ENCODE measurements at regions not wholly inside any gene's neighbourhood (a gene's known extent, or its start where the extent isn't known, plus 50 kb on each side); places are given as distances from the start of the nearest gene placed in this dataset.

DNA sequence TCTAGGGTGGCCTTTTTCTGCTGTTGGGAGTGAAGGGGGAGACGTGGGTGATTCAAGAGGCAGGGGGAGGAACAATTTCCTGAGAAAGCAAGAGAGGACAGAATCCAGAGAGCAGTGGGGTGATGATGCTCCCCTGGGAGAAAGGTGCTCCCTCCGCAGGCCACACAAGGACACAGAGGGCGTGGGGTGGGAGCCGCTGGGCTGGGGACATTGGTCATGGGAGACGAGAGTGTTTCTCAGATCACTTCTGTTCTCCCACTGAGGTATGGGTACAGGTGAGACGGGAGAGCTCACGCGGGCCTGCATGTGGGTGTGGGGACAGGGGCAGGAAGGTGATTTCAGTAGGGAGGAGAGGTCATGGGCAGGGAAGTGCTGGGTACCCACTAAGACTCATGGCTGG lies 259.5 kb upstream of the CTBP2 start:
- Histone ChIP-seq H3K27ac (no peak overlapping the region), H3K4me1 (peaks cover 0 to 5% (median 0%) of the 10 kb centered on the region in 4 donors), H3K4me3 (no peak overlapping the region), H3K9me3 (no peaks in the 10 kb centered on the region), H3K36me3 (no peaks in the 10 kb centered on the region), H3K27me3 (no peaks in the 10 kb centered on the region)
- TF ChIP-seq EP300 (IDR thresholded peaks at IDR 0.05; ENCODE audit: low read depth) (no peak), POLR2A (IDR thresholded peaks at IDR 0.05) (no peak), POLR2AphosphoS5 (IDR thresholded peaks at IDR 0.05) (no peak)
- TF ChIP-seq, protein P1, sequence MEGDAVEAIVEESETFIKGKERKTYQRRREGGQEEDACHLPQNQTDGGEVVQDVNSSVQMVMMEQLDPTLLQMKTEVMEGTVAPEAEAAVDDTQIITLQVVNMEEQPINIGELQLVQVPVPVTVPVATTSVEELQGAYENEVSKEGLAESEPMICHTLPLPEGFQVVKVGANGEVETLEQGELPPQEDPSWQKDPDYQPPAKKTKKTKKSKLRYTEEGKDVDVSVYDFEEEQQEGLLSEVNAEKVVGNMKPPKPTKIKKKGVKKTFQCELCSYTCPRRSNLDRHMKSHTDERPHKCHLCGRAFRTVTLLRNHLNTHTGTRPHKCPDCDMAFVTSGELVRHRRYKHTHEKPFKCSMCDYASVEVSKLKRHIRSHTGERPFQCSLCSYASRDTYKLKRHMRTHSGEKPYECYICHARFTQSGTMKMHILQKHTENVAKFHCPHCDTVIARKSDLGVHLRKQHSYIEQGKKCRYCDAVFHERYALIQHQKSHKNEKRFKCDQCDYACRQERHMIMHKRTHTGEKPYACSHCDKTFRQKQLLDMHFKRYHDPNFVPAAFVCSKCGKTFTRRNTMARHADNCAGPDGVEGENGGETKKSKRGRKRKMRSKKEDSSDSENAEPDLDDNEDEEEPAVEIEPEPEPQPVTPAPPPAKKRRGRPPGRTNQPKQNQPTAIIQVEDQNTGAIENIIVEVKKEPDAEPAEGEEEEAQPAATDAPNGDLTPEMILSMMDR (IDR thresholded peaks at IDR 0.05): no peak
- DNase-seq: no peak
- in situ Hi-C loops (cut with MboI; ENCODE audit: low pct_ligation_motif_present in 1 of 4, low pct_unique_long_range_greater_than_20kb in 1 of 4, low sequenced_read_pairs in 3 of 4): no loop called here
- intact Hi-C loops (cut with DNase I; ENCODE audit: low total_unique reads): no loop called here
- WGBS, 2 donors (ENCODE audit: low coverage in 1 of 2): 89 to 90% methylated on average over 5 to 8 of the region's 8 CpGs

GRCh38 chr10:125419146-125419545 lies 258.8 kb upstream of the CTBP2 start:
- no peak for DNase-seq
- no peak overlapping the region for H3K4me3 ChIP-seq
- H3K27ac ChIP-seq: no peak overlapping the region
- H3K36me3 ChIP-seq: no peaks in the 10 kb centered on the region
- intact Hi-C loops (cut with DNase I; ENCODE audit: low total_unique reads) (no loop called here), in situ Hi-C loops (cut with MboI; ENCODE audit: low pct_ligation_motif_present in 1 of 4, low pct_unique_long_range_greater_than_20kb in 1 of 4, low sequenced_read_pairs in 3 of 4) (no loop called here)
- peaks cover 4% of the 10 kb centered on the region for H3K27me3 ChIP-seq
- no peaks in the 10 kb centered on the region for H3K9me3 ChIP-seq
- TF ChIP-seq POLR2A (IDR thresholded peaks at IDR 0.05) (no peak), EP300 (IDR thresholded peaks at IDR 0.05; ENCODE audit: low read depth) (no peak), POLR2AphosphoS5 (IDR thresholded peaks at IDR 0.05) (no peak)
- TF ChIP-seq, protein P1 (IDR thresholded peaks at IDR 0.05): no peak
- 70 to 81% methylated on average over 2 to 8 of the region's 8 CpGs for WGBS, 2 donors (ENCODE audit: low coverage in 1 of 2)
- H3K4me1 ChIP-seq: peaks cover 0 to 11% (median 0%) of the 10 kb centered on the region in 4 donors

- 52% methylated on average over 6 of the region's 6 CpGs; no CpG with 5 or more reads in 1 of the 2 donors for WGBS, 2 donors (ENCODE audit: low coverage in 1 of 2)
- Histone ChIP-seq H3K4me3 (no peak overlapping the region), H3K4me1 (peaks cover 0 to 11% (median 0%) of the 10 kb centered on the region in 4 donors), H3K27me3 (peaks cover 4% of the 10 kb centered on the region), H3K36me3 (no peaks in the 10 kb centered on the region), H3K9me3 (no peaks in the 10 kb centered on the region), H3K27ac (no peak overlapping the region)
- intact Hi-C loops (cut with DNase I; ENCODE audit: low total_unique reads): no loop called here
- TF ChIP-seq POLR2AphosphoS5 (IDR thresholded peaks at IDR 0.05) (no peak), POLR2A (IDR thresholded peaks at IDR 0.05) (no peak), EP300 (IDR thresholded peaks at IDR 0.05; ENCODE audit: low read depth) (no peak)
- TF ChIP-seq, protein P1 (IDR thresholded peaks at IDR 0.05): no peak
- in situ Hi-C loops (cut with MboI; ENCODE audit: low pct_ligation_motif_present in 1 of 4, low pct_unique_long_range_greater_than_20kb in 1 of 4, low sequenced_read_pairs in 3 of 4): no loop called here
- no peak for DNase-seq
Observed at GRCh38 chr10:125417605-125418004, 257.2 kb upstream of the CTBP2 start.

- Histone ChIP-seq H3K9me3 (no peaks in the 10 kb centered on the region), H3K27ac (no peak overlapping the region), H3K36me3 (no peaks in the 10 kb centered on the region), H3K27me3 (peaks cover 4% of the 10 kb centered on the region), H3K4me3 (no peak overlapping the region), H3K4me1 (peaks cover 0 to 11% (median 0%) of the 10 kb centered on the region in 4 donors)
- 63 to 64% methylated on average over 2 of the region's 2 CpGs for WGBS, 2 donors (ENCODE audit: low coverage in 1 of 2)
- no peak for DNase-seq
- TF ChIP-seq POLR2AphosphoS5 (IDR thresholded peaks at IDR 0.05): no peak
- TF ChIP-seq EP300 (IDR thresholded peaks at IDR 0.05; ENCODE audit: low read depth): no peak
- TF ChIP-seq, protein P1 (IDR thresholded peaks at IDR 0.05): no peak
- no peak for TF ChIP-seq POLR2A (IDR thresholded peaks at IDR 0.05)
- in situ Hi-C loops (cut with MboI; ENCODE audit: low pct_ligation_motif_present in 1 of 4, low pct_unique_long_range_greater_than_20kb in 1 of 4, low sequenced_read_pairs in 3 of 4): no loop called here
- intact Hi-C loops (cut with DNase I; ENCODE audit: low total_unique reads): no loop called here
Observed at GRCh38 chr10:125415964-125416363, 255.6 kb upstream of the CTBP2 start.
